Coronary artery (tissue), 2 donors: ENCODE measurements at regions not wholly inside any gene's neighbourhood (a gene's known extent, or its start where the extent isn't known, plus 50 kb on each side); places are given as distances from the start of the nearest gene placed in this dataset.

Experiments
- DNase-seq: peaks from one replicate; pipeline ENCODE4 v3.0.0-alpha.2; 2017; ENCODE audit warnings: low spot score
- H3K27ac ChIP-seq, 2 donors: fragments of 200-600 bp; sonication (generic); one replicate each; pipeline ENCODE4 v1.5.1; 2016 to 2019
- H3K4me3 ChIP-seq: fragments of 200-600 bp; sonication (generic); 2 replicates; pipeline ENCODE4 v1.5.1; 2016; ENCODE audit warnings: mild to moderate bottlenecking, moderate library complexity
- CTCF ChIP-seq: fragments of 200-600 bp; sonication (generic); IDR thresholded peaks from one replicate; pipeline ENCODE4 v1.5.1; 2019; ENCODE audit warnings: antibody characterized with exemption

DNA sequence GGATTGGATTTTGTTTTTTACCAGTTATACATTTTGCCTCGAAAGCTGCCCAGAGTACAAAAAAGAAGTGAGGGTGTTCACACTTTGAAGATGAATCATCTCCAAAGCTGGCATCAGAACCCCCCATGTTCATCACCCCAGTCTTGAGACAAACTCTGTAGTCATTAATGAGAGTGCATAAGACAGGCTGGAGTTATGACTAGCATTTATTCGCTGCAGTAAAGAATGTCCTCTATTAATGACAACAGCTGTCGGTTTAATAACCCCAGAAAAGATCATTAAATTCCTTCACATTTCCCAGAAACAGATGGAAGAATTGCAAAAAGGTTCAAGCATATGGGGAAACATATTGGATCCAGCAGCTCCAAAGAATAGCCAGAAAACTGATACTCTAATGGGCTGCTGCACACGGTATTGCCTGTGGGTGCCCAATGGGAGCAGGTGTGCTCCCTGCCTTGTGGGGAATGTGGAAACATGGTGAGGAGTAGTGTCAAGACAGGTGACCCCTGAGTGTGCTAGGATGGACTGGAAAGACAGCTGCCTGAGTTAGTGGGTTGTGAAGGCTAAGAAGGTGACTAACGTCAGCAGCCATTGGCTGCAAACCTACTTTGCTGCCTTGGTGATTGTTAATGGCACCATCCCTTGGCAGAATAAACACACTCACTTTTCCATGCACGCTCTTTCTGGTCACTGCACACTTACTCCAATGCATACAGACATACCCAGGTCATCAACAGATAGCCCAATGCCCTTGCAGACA is 81.9 kb downstream of the AIPL1 start:
- TF ChIP-seq CTCF: no peak
- no peak overlapping the region for H3K4me3 ChIP-seq
- DNase-seq: no peak
- no peak overlapping the region for H3K27ac ChIP-seq

- H3K27ac ChIP-seq: no peak overlapping the region
- no peak for DNase-seq
- TF ChIP-seq CTCF: no peak
- no peak overlapping the region for H3K4me3 ChIP-seq
These were observed 82.9 kb downstream of the AIPL1 start for GRCh38 chr17:6352016-6352415.

DNA sequence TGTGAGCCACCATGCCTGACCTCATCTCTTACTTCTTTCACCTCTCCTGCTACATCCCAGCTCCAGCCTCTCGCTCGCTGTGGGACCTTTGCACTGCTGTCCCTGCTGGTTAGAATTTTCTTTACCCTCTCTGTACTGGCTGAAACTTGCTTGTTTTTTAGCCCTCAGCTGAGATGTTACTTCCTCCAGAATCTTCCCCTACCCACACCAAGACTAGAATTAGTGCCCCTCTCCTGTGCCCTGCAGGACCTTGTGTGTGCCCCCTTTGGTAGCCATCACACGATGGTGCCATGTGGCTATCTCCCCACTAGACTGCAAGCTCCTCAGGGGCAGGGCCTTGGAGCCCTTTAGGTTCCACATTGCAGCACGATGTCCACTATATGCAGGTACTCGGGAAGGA is 84.1 kb downstream of the AIPL1 start:
- no peak for TF ChIP-seq CTCF

DNA sequence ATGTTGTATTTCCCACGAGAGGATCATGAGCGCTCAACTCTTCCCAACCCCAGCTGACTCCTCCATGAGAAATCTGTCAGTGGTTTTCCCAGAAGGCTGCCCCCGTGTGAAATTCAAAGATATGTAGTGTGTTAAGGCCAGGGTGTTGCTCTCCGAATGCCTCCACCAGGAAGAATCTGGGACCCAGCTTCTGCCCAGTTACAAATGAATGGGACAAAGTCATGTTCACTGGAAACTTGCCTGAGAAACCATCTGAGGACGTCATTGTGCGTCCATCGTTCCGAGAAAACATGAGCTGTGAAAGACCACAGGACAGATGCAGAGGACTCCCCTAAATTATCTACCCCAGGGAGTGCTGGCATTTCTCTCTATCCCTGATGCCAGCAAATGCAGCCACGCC is 86.0 kb downstream of the AIPL1 start:
- no peak overlapping the region for H3K4me3 ChIP-seq
- no peak overlapping the region for H3K27ac ChIP-seq
- no peak for TF ChIP-seq CTCF
- no peak for DNase-seq

More for the DNA sequence above, 84.1 kb downstream of the AIPL1 start:
- Histone ChIP-seq H3K27ac (no peak overlapping the region), H3K4me3 (no peak overlapping the region)
- DNase-seq: no peak

GRCh38 chr17:6347776-6348175 is 87.1 kb downstream of the AIPL1 start:
- peak; percentile 12 for DNase-seq
- TF ChIP-seq CTCF: no peak
- no peak overlapping the region for H3K4me3 ChIP-seq
- H3K27ac ChIP-seq: no peak overlapping the region

DNA sequence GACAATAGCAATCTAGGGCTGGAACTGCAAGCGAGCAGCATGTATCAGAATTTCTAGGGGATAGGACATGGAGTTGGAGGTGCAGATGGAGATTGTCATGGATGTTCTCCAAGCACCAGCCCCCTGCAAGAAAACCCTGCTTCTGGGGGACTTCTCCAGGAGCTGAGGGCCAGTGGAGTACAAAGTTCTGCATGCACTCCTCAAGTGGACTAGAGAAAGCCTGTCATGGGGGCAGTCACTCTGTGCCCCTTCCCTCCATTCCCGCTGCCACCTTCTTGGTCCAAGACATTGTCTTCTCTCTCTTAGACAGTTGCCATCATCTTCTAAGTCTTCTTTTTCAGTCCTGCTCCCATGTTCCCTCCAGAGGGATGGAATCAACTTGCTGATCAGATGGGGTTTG is 87.9 kb downstream of the AIPL1 start:
- DNase-seq: no peak
- H3K4me3 ChIP-seq: no peak overlapping the region
- TF ChIP-seq CTCF: no peak
- H3K27ac ChIP-seq: no peak overlapping the region

DNA sequence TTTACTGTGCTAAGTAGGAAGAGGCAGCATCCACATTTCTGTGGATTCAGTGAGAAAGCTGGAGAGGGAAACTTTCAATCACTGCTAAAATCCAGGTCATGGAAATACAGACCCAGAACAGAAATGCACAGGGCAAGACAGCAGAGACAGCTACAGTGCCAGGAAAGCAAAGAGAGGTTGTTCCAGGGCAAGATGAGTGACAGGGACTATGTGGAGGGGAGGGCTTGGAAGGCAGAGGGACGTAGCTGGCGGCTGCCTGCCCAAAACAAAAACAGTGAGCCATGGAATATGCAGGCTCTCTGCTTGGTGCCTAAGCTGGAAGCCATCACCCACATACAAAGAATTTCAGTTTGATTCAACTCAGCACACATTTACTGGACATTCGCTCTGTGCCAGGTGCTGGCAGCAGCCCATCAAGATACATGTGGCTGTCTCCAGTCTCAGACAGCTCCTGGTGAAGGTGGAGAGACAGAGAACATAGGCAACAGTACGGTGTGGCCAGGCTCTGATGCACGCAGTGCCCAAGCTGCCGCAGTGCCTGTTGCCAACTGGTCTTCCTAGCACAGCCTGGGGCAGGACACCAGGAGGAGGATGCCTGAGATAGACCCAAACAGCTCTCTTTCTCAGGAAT is 88.7 kb downstream of the AIPL1 start:
- TF ChIP-seq CTCF: no peak
- H3K4me3 ChIP-seq: no peak overlapping the region
- H3K27ac ChIP-seq: no peak overlapping the region
- peak; percentile 21 for DNase-seq
